Activated CD4-positive, CD25-positive, alpha-beta regulatory T cell treated with anti-CD3 and anti-CD28 coated beads, Interleukin-2, amount 50 U/mL, for 16 hours (primary cell): ENCODE measurements at regions not wholly inside any gene's neighbourhood (a gene's known extent, or its start where the extent isn't known, plus 50 kb on each side); places are given as distances from the start of the nearest gene placed in this dataset.
A peak's percentile ranks its signal among the peaks of the same experiment; 100 is the strongest.
"Not testable (repeated sequence)": the region's sequence is repeated elsewhere in the genome, so short reads cannot be mapped to it uniquely, and the experiment has no call there.

Source experiments
- DNase-seq: peaks from one replicate; pipeline ENCODE4 v3.0.0-alpha.2; 2020; ENCODE audit warnings: low read depth, low spot score

DNA sequence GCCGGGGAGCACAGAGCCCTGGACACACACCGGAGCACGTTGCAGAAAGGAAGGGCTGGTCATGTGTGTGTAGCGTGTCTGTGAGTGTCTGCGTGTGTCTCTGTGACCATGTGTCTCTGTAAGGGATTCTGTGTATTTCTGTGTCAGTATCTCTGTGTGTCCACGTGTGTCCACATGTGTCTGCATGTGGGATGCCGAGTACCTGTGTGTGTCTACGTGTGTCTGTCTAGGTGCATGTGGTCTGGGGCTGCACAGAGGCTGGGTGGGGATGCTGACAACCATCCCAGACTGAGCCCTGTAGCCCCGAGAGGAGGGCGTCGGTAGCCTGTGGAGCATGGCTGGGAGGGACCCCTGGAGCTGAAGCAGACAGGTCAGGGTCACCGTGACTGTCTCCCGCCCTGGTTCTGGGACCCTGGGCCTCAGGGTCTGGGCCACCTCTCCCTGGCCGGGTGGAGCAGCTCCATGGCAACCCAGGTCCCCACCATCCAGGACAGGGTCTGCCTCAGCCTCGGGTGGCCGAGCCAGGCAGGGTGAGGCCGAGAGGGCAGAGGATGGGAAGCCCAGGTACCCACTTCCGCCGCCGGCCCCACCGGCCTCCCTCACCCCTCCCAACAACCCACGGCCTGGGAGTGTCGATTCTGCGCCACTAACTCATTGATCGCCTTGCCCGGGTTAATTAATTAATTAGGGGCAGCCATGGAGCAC is 122.7 kb downstream of the FAM53A start:
- DNase-seq: no peak

DNA sequence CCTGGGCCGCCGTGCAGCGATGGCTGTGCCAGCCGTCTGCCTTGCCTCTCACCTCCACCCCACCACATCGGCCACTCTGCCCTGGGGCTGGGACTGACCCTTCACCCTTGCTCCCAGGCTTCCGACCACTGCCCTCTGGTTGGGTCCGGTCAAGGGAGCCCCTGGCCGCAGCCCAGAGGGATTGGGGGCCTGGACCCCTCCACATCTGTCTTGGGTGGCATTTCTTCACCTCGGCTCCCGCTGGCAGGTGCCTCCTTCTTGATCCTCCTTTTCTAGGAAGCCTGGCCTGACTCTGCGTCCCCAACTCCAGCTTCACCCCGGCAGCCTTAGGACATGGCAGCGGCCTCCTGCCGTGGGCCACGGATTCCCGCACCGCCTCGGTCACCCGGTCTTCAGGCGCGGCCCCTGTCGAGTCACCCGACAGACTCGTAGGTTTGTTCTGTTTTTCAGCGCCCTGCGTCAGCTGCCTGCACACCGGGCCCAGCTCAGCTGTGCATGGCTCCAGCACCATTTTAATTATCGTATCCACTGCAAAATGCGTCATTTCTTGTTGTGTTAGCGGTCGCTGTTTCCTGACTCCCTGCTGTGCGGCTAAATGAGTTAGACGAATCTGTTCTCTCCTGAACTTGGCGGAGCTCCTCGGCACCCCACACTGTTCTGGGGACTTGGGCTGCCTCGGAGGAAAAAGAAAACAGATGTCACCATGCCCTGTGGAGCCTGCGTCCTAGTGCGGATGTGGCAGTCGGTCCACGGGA is 124.0 kb downstream of the FAM53A start:
- DNase-seq: no peak

- no peak for DNase-seq
These were observed 125.9 kb downstream of the FAM53A start for GRCh38 chr4:1558205-1558604.

GRCh38 chr4:1557221-1557597 is 126.9 kb downstream of the FAM53A start:
- no peak for DNase-seq

GRCh38 chr4:1556541-1557220 is 127.4 kb downstream of the FAM53A start:
- DNase-seq: no peak

DNA sequence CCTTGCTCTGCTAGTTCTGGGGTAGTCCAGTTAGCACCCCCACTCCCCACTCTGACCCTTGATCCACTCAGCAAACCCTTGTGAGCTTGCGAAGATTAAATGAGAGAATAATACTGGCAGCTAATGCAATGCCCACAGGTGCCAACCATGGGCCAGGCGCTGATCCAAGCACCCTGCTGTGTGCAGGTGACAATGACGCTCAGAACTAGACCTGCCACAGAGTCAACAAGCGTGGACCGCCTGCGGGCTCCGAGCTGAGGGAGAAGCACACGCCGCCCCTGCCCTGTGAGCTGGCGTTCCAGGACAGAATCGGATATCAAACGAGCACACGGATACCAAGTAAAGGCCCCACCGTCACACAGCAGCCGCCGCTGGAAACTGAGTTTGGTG is 129.2 kb downstream of the FAM53A start:
- DNase-seq: no peak

DNA sequence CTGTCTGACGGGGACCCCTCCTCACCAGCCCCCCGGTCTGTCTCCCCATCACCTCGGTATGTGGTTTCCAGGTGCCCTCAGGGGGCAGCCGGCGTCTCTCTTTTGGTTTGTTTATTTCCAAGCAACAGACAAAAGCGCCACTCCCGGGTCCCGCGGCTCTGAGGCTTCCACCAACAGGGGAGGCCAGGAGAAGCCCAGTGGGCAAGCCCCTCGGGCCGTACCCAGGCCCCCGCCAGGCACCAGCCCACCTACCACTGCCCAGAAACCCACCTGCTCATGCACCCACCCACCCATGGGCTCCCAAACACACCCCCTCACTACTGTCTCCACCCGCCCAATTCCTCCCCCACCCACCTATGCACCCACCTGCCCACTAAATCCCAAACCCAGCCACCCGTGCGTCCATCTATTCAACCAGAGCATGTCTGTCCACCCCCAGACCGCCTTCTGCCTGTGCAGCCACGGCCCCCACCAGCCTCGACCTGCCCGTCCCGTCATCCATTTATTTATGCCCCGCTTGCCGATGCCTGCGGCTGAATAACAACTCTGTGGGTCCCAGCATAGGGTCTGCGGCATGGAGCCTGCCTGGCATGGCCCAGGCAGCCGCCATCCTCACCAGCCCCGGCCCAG is 129.8 kb downstream of the FAM53A start:
- DNase-seq: no peak

- DNase-seq: no peak
These were observed 130.7 kb downstream of the FAM53A start for GRCh38 chr4:1553365-1553764.

- no peak for DNase-seq
These were observed 131.7 kb downstream of the FAM53A start for GRCh38 chr4:1552451-1552850.

GRCh38 chr4:1551211-1551610 is 132.9 kb downstream of the FAM53A start:
- DNase-seq: no peak

GRCh38 chr4:1550122-1551070 is 133.7 kb downstream of the FAM53A start:
- DNase-seq: no peak

DNA sequence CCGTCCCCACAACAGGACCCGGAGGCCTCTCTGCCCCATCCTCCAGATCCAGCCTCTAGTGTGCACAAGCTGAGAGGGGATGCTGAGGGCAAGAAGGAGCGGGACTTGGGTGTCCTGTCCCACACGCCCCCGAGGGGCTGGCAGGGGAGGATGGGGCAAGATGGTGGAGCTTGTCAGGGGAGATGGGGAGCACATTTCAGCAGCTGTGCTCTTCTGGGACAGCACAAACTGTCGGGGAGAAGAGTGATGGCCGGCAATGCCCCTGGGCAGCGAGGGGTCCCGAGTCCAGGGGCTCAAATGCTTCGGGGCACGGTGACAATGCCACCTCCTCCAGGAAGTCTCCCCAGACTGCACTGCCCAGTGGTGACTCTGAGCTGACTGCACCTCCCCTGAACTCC is 134.5 kb downstream of the FAM53A start:
- no peak for DNase-seq

DNA sequence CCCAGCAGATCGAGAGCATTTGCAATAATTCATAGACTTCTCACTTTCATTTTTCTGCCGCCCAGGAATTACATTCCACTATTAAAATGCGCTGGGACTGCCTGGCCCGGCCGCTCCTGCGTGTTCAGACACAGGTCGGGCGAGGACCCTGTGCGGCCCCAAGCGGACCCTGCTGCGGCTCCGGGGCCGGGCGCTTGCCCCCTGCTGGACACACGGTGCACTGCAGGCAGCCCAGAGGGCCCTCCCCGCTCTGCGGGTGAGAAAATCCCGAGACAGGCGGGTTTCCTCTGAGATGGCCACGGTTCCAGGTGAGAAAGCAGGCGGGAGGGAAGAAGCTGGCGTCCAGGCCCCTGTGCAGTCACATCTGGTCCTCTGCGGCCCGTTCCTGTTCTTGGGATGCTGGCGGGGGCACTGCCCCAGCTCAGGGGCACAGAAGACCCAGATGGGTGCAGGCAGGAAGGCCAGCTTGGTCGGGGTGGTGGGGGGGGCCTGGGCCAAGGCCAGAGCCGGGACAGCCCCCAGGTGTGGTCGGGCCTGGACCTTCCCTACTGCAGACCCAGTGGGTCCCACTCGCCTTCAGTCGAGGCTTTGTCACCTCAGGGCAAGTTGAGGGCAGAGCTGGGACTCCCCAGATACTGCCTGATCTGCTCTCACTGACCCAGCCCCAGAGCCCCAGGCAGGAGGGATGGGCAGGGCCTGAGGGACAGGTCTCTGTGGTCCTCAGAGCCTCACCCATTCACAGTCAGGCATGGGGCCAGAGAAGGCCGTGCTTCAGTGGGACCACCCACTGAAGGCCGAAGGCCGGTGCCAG is 135.1 kb downstream of the FAM53A start:
- peak; percentile 27 for DNase-seq

DNA sequence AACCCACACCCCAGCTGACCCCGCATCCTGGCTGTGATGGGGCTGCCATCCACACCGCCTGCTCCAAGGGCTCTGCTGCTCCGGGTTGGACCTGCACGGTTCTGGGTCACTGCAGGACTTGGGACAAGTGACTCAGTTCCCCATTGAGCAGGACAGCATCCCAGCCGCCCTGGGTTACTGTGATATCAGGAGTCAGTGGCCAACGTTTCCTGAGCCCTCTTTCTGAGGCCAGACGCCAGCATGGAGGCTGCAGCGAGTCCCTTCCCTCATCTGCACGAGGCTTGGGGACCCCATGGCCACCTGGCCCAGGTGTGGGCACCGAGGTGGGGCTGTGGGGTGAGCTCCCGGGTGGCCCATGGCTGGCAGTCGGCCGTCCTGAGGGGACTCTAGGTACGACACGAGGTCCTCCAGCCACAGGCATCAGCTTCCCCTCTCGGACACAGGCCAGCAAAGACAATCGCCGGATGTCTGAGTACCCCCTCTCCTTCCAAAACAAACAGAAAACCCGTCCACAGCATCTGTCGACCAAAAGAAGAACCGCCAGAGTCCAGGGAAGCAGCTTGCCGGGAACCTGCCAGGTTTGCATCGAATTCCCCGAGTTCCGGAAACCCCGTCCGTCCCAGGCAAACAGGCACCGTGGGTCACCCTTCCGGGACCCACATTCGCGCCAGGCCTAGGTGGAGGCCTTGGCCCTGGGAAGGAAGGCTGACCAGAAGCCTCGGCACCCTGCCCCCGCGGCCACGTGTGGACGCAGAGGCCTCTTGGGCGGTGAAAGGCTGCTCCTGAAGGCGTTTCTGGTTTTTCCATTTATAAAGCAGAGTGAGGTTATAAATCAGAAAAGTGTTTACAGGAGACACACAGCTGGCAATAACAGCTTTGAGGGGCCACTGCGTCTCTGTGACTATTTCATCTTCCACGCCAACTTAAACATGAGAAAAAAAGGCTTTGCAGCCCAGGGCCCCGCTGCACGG is 136.0 kb downstream of the FAM53A start:
- no peak for DNase-seq

DNA sequence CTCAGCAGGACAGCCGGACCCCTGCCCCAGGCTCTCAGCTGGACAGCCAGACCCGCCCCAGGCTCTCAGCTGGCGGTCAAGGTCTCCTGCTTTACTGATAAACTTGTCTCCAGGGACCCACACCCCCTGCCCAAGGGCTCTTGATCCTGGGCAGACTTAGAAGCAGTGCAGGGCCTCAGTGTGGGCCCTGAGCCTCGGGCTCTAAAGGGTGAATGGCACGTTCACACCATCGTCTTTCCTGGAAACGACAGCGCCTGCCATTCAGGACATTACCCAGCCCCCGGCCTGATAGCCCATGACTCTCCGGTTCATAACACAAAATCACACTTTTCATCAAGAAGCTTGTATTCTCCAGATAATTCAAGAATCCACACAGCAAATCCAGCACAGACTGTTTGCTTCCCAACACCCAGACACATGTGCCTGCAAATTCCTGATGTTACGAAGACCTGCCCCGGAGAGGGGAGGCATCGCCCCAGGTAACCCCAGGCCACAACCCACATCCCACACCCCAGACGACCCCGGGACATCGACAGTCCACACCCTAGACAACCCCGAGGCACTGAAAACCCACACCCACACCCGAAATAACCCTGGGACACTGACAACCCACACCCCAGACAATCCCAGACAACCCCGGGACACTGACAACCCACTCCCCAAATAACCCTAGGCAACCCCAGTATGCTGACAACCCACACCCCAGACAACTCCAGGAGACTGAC is 136.8 kb downstream of the FAM53A start:
- DNase-seq: no peak

DNA sequence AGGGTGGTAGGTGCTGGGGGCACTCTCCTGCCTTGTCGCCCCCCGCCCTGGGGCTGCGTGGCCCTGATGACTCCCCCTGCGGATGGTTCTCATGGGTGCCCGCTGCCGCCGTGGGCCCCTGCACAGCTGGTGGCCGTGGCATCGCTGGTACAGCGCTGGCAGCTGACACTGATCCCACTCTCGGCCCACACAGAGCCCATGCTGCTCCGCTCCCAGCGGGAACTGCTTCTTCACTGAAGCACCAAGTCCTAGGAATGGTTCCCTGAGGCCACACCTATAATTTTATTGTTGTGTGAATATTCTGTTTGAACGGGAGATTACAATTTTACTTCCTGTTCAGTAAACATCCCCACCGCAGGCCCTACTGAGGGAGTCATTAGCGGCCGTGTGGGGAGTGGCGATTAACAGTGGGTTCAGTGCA is 138.6 kb upstream of the NKX1-1 start:
- DNase-seq: no peak

GRCh38 chr4:1544435-1544834 is 138.2 kb upstream of the NKX1-1 start:
- not testable (repeated sequence) for DNase-seq

DNA sequence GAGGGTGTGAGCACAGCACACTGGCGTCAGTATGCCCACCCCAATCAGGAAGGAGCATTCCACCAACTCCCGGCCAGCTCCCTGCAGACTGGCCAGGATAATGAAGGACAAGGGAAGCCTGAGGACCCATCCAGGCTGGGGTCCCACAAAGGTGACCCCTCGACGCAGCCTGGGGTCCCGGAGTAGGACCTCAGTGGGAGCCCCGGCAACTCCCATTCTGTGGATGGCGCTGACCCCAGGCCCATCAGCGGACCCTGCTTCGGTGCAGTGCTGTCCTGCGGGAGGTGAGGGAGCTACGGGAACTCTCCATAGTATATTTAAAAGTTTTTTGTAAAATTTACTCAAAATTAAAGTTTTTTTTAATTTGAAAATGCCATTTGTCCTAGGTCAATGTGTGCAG is 137.7 kb upstream of the NKX1-1 start:
- DNase-seq: no peak
